ENCODE measurements at regions not wholly inside any gene's neighbourhood (a gene's known extent, or its start where the extent isn't known, plus 50 kb on each side); places are given as distances from the start of the nearest gene placed in this dataset.
A peak's percentile ranks its signal among the peaks of the same experiment; 100 is the strongest.

DNA sequence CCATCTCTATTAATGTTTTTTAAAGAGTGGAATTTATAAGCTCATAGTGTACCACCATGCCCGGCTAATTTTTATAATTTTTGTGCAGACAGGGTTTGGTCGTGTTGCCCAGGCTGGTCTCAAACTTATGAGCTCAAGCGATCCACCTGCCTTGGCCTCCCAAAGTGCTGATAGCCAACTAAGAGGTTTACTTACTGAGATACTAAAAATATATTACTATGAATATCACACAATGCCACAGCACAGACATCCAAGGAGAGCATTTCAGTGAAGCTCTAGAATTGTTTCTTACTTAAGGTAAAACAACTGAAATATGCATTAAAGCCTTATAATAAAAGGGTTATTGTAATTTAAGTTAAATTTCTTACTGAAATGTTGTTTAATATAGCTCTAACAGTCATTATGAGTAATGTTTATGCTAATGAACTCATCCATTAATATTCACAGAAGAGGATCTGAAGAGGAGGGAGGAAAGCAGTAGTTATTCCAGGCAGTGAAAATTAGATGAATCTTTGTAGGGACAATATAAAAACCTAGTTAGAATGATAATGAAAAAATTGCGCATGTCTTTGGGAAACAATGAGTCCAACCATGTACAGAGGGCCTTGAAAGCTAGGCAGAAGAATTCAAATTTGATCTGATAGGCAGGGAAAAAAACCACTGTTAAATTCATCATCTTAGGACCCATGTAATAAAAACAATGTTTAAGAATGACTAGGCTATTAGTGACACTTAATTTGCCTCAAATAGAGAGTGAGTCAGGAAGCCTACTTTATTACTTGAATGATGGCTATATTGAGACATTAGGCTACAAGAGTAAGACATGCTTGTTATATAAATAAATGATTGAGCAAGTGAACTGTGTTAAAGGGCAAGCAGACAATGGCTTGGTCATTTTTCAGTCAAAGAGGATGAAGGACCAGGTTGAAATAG lies 99.2 kb downstream of the SLC41A2 start:
- no peak for DNase-seq

GRCh38 chr12:104856531-104856930 lies 101.6 kb downstream of the SLC41A2 start:
- no peak for DNase-seq

DNA sequence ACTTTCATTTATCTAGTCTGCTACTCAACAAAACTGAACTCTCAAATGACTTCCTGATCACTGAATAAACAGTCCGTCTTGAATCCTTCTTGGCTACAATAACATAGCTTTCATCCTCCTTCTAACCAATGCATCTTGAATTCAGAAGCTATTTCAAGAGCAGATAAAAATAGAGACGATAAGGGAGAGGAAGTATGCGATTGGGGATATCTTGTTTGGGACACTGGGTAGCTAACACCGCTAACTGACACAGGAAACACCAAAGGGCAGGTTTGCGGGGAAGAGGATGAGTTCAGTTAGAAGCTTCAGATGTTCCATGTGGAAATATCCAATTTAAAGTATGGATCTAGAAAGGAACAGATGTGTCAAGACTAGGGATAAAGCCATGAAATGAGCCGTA lies 102.5 kb downstream of the SLC41A2 start:
- no peak for DNase-seq

DNA sequence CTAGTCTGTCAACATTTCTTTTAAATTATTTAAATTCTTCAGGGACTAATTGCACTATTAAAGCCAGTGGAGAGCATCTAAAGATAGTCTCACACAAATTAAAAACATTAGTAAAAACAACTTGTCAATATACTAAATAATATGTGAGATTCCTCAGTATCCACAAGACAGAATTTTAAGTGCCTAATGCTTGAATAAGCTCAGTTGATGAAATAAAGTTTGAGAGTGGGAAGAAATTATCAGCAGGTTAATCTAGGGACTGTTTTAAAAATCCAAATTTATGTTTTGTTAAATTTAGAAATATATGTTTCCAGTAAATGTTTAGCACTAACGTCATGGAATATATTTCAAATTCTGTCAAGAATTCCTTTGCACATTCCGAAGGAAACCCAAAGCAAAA lies 105.2 kb downstream of the SLC41A2 start:
- DNase-seq, result no peak

- no peak for DNase-seq
Observed at GRCh38 chr12:104852102-104852501, 106.0 kb downstream of the SLC41A2 start.

DNA sequence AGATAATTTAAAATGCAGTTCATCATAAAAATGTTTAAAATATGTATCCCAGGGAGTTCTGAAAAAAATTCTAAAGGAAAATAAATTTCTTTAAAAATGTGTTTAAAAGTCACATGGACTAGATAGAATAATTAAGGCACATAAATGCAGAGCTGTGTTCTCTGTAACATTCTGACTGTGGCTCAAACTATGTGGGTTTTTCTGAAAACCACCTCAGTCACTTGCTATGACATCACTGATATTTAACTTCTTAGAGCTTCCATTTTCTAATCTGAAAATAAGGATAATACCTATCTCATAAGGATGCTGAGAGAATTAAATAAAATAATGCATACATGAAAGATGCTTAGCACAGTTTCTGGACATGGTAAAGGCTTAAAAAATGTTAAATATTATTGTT lies 107.3 kb downstream of the SLC41A2 start:
- no peak for DNase-seq

DNA sequence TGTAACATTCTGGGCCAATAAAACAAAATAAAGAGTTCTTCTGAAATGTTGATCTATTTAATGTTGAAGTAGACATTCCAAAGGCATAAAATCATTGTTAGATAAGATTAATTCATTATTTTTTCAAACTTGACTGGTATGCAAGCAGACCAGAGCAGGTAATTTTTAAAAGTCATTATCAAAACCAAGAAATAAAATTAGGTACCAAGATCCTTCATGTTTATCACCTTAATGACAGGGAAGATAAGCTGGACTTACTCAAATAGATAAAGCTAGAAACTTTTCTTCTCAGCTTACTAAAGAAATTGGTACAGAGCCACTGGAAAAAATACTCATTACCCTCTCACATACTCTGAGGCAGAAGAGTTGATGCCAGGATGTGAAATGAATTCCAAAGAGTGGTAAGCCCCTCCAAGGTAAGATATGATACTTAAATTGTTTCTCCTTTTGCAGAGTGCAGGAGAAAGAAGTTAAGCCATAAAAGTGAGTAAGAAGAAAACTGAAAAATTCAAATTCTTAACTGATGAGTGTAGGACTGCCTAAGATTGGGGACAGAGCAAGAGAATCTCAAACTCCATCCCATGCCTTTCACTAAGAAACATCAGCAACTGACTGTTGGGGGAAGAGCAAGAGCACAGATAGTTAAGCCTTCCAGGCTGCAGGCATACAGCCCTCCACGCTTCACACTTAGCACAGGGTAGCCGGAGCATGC lies 111.9 kb downstream of the SLC41A2 start:
- no peak for DNase-seq

GRCh38 chr12:104844123-104844522 lies 114.0 kb downstream of the SLC41A2 start:
- no peak for DNase-seq

- no peak for DNase-seq
Observed at GRCh38 chr12:104840262-104840661, 117.8 kb downstream of the SLC41A2 start.

- no peak for DNase-seq
Observed at GRCh38 chr12:104835317-104835716, 122.8 kb downstream of the SLC41A2 start.

DNA sequence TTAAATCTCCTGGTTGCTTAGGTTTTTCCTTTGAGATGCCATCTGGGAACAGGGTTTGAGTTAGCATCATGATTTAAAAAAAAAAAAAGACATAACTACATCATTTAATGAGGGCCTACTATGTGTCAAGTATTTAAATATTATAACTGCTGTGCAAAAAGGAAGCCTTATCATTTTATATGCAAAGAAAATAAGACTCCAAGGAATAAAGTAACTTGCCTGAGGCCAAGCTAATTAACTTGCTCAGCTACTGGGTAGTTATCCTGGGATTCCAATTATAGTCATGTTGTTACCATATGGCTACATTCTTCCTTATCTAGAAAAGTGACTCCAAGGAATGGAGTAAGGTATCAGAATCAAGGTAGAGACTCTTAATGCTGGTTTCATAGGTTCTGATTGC lies 123.5 kb downstream of the SLC41A2 start:
- peak; percentile 31 for DNase-seq

DNA sequence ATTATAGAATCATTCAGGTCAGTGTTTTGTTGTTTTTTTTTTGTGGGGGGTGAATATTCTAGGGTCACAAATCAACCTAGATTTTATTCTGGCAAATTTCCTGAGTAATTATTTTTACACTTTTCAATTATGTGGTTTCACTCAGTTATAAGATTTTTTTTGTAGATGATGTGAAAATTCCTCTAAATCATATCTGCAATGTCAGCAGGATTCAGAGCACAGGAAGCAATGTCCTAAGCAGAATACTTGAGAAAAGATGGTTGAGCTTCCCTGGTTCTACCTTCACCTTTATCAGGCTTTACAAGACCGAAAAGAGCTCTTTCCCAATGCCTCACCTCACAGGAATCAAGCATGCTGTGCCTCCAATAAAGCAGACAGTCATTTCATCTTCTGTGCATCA lies 124.3 kb downstream of the SLC41A2 start:
- DNase-seq, result no peak

DNA sequence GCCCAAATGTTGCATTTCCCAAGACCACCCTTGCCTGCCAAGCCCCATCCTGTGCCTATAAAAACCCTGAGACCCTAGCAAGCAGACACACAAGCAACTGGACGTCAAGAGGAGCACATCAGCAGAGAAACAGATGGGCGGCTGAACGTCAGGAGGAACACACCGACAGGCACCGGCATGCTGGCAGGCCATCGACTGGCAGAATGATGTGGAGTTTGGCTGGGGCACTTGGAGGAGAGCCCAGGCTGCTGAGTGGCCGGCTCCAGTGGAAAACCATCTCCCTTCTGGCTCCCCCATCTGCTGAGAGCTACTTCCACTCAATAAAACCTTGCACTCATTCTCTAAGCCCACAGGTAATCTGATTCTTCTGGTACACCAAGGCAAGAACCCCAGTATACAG lies 130.1 kb downstream of the SLC41A2 start:
- DNase-seq, result peak; percentile 94

DNA sequence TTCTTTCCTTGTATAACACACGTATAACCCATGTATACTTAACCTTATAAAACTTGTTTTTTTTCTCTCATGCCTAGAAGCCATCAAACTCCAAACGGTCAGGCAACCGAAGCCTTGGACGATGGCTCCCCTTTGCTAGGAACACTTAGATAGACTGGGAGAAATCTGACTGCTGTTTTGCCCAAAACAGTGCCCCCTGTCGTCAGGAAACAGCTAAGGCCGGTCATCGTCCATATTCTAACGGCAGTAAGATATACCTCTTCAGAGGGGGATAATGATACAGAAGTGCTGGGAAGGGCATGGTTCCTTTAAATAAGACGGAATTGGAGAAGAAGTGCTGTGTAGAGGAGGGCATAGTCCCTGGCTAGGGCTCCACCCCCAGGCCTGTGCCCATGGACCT lies 130.5 kb downstream of the SLC41A2 start:
- DNase-seq, result no peak

GRCh38 chr12:104825408-104825807 lies 132.7 kb downstream of the SLC41A2 start:
- no peak for DNase-seq

DNA sequence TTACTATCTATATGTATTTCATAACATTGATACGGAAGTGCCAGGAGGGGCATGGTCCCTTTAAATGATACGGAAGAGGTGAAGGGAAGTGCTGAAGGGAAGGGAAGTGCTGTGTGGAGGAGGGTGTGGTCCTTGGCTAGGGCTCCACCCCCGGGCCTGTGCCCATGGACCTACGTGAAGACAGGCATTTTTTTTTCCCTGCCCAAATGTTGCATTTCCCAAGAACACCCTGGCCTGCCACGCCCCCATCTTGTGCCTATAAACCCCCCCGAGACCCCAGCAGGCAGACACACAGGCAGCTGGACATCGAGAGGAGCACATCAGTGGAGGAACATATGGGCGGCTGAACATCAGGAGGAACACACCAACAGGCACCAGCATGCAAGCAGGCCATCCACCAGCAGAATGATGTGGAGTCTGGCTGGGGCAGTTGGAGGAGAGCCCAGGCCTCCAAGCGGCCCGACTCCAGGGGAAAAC lies 134.1 kb downstream of the SLC41A2 start:
- peak; percentile 100 for DNase-seq

DNA sequence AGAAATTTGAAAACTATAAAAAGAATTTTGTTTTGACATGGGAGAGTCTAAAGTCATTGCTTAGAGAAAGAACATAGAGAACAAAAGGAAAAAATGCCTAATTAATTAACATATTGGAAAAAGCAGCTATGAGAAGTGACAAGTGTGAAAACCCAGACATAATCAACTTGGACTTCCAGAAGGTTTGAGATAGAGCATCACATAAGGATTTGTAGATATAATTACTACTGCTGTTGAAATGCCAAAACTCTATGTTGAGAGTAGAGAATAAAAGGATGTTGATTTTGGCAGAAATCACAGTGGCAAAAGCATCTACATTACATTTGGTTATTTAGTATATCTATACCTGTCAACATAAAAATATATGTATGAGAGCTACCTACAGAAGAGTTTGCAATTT lies 135.1 kb downstream of the SLC41A2 start:
- DNase-seq, result no peak

DNA sequence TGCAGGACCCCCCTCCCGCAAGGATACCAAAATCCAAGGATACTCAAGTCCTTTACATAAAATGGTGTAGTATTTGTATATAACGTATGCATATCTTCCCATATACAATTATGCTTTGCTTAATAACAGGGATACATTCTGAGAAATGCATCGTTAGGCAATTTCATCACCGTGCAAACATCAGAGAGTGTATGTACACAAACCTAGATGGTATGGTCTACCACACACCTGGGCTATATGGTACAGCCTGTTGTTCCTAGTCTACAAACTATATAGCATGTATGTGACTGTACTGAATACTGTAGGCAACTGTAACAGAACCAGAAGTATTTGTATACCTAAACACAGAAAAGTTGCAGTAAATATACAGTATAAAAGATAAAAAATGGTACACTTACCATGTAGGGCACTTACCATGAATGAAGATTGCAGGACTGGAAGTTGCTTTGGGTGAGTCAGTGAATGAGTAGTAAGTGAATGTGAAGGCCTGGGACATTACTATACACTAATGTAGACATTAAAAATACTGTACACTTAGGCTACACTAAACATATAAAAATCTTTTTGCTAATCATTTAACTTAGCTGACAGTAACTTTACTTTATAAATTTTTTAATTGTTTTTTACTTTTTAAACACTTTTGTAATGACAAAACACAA lies 141.1 kb downstream of the SLC41A2 start:
- no peak for DNase-seq

DNA sequence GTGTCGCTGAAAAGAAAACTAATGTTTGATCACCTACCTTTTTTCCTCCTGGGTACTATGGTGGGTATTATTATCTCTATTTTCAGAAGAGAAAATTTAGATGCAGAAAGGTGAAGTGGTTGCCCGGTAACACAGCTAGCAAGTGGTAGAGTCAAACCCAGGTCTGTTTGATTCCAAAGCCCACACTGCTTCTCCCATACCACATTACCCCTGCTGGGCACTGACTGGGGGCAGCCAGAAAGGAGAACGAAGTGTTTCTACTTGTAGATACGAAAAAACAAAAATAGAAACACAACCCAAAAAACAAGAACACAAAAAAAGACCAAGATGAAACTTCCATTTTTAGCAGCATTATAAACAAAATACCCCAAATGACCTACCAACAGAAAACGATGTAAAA lies 142.2 kb downstream of the SLC41A2 start:
- no peak for DNase-seq

GRCh38 chr12:104814944-104815343 lies 143.1 kb downstream of the SLC41A2 start:
- DNase-seq, result no peak

All from NCI-H2171 treated with DMSO at 0.1 percent for 48 hours (cell line).